Activated CD4-positive, CD25-positive, alpha-beta regulatory T cell treated with anti-CD3 and anti-CD28 coated beads, Interleukin-2, amount 50 U/mL, for 72 hours (primary cell): ENCODE measurements at regions not wholly inside any gene's neighbourhood (a gene's known extent, or its start where the extent isn't known, plus 50 kb on each side); places are given as distances from the start of the nearest gene placed in this dataset.
"Not testable (repeated sequence)": the region's sequence is repeated elsewhere in the genome, so short reads cannot be mapped to it uniquely, and the experiment has no call there.

Source experiments
- DNase-seq: peaks from one replicate; pipeline ENCODE4 v3.0.0; 2021

DNA sequence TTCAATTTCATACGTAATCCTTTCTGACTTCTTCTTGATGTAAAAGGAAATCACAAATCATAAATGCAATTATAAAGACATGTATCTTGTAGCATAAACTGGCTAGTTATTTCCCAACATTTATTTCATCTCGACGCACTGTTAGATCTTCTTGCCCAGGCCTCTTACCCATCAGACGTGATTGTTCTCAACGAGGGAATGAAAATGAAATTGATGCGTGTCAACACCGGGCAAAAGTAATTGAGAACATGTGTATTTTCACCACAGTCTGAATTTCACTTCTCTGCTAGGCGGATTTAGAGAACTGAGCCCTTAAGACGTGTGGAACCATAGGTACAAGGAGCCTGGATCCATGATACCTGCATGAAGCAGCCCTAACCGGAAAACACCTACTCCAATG, 519.7 kb downstream of the KCNT2 start:
- no peak for DNase-seq

- no peak for DNase-seq
Measured at GRCh38 chr1:196078691-196079090, 529.5 kb downstream of the KCNT2 start.

GRCh38 chr1:196075621-196076020, 532.6 kb downstream of the KCNT2 start:
- DNase-seq, result no peak

DNA sequence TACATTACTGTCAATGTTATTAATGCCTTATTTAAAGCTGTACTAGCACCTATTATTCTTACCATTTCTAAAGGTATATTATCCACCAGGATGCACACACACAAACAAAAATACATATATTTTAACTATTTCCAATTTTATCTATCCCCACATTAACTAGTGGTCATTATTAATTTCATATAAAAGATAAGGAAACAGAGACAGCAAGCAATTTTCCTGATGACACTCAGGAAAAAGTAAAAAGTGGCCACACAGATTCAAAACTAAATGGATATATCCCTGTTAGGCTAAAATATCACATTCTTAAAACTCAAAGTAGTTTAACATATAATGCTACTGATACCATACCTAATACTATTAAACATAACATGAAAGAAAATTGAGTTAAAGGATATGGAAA, 534.1 kb downstream of the KCNT2 start:
- DNase-seq, result no peak

DNA sequence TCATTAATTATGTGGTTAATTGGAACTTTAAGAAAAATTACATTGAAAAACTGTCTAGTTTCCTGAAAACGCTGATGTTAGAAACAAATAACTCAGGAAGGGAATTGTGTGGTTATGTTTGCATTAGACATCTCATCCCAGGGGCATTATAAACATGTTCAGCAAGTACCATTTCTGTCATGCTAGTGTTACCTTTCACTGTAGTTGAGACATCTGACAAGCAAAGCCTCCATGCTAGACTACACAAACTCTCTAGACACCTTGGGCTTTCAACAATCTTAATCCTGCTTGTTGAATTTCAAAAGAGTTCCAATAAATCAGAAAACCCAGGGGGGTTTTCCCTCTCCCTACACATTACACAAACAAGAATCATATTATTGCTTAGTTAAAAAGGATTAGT, 536.8 kb downstream of the KCNT2 start:
- no peak for DNase-seq

- no peak for DNase-seq
Measured at GRCh38 chr1:196070940-196071339, 537.3 kb downstream of the KCNT2 start.

GRCh38 chr1:196063952-196064351, 544.3 kb downstream of the KCNT2 start:
- DNase-seq, result no peak

GRCh38 chr1:196063294-196063693, 544.9 kb downstream of the KCNT2 start:
- no peak for DNase-seq

DNA sequence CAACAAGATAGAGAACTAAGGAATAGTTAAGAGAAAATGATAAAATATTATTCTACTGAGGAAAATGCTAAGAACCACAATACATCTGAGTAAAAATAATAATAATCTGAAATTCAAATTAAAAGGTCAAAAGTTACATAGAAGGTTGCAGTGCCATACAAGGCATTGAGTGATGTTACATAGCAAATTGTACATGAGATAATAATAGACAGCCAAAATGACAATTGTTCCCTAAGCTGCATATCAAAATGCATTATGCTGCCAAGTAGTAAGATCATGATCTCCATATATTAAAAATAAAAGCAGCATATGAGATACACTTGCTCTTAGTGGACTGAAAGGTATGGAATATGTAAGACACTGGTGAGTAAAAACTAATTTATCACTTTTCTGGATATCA, 547.7 kb downstream of the KCNT2 start:
- DNase-seq, result no peak

DNA sequence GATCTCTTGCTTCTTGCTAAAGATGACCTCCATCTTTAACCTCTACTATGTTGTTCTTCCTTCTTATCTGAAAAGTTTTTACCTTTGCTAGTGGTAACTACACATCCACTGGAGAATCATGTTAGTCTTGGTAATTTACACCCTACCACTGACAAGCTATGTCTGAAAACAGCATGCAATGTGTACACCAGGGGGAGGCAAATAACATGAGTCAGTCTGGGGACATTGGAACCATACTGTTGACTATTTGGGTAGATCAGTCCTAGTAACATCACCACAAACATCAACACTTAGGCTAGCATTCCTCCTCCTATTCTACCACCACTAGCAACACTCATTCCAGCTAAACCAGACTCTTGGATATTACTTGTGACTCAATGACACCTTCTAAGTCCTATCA, 549.0 kb downstream of the KCNT2 start:
- no peak for DNase-seq

DNA sequence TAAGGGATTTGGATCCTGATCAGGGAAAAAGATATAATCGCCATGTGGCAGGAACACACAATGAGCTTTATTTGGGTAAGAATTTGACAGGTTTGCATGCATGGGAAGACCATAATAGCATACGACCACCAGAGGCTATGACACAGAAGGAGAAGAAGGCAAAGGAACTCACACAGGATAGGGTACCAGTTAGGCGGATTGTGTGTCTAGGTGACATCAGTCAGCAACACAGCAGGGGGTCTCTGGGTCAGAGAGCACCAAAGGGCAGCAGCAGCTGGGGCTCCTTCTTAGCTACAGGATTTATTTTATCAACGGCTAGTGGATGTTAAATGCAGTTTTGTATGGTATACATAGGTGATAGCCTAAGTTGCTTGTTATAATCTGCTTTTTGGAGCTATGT, 551.3 kb downstream of the KCNT2 start:
- no peak for DNase-seq

GRCh38 chr1:196049407-196049806, 558.8 kb downstream of the KCNT2 start:
- no peak for DNase-seq

DNA sequence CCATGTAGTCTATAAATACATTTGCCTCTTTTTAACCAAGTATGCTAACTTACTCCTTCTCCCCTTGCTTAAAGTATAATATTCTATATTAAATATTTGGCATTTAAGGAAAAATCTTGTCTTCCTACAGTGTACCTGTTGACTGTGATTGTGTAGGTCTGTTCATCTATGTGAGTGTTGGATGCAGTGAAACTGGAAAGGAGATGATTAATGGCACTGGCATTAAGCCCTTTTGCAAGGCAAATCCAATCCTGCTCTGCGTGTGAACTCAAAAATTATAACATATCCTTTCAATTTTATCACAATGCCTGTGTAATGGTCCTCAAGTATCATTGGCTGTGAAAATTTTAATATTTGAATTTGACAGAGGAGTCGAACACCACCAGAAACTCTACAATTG, 565.0 kb downstream of the KCNT2 start:
- no peak for DNase-seq

GRCh38 chr1:196034080-196034706, 574.0 kb downstream of the KCNT2 start:
- no peak for DNase-seq

DNA sequence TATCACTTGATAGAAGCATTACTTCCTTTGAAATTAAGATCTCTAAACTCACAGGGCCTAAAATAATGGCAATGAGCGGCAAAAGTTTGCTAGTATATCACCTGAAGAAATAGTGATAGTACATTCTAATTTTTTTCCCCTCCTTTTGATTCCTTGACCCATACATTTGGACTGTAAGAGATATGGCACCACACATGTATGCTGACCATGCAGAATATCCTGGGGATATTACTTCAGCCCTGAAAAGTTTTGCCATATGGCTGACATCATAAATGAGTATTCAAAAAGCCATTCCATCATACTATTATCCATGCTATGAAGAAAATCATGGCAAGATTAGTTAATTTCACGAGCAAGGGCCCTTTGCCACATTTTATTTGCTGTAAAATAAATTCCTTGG, 576.9 kb downstream of the KCNT2 start:
- DNase-seq, result not testable (repeated sequence)

- no peak for DNase-seq
Measured at GRCh38 chr1:196030455-196030854, 577.8 kb downstream of the KCNT2 start.

DNA sequence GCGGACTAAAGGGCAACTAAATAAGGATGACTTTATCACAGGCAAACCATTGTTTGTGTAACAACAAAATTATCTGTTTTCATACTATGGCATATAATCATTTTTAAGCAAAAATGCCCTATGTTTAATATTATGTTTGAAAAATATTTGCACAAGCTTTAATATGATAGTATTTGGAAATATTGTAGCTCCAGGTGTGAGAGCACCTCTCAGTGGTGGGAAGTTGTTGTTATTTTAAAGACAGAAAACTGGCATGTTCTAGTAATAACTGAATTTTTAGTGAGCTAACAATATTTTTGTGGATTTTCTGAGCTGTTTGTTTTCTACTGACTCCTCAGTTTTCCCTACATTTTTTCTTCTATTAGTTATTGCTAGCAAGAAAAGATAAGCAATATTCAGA, 578.8 kb downstream of the KCNT2 start:
- DNase-seq, result no peak

DNA sequence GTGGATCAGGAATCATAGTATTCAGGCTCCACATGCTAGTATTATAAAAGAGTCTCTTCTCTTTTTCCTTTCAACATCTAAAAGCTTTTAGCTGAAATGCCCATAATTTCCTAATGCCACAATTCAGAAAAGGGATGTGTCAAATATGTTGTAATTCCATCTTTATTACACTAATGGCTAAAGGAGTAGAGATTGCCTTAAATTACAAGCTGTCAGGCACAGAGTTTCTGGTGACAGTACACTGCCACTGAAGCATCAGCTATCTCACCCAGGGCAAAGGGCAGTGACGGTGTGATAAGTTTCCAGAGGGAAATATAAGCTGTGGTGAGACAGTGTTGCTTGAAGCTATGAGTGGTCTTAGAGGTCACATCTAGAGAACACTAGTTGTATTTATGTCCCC, 581.1 kb downstream of the KCNT2 start:
- no peak for DNase-seq

GRCh38 chr1:196021174-196021573, 587.1 kb downstream of the KCNT2 start:
- not testable (repeated sequence) for DNase-seq

DNA sequence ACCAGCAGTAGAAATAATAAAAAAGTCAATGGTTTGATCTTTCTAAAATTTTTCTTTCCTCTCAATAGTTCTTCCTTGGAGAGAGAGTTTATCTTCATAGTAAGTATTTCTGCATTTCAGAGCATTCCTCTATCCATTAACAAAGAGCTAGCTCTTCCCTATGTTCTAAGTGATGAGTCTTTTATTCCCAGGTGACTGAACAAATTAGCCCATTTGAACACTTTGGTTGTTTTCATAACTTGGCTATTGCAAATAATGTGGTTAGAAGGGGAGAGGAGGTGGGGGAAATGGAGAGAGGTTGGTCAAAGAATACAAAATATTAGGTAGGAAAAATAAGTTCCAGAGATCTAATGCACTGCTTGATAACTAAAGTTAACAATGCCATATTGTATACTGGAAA, 598.9 kb downstream of the KCNT2 start:
- no peak for DNase-seq

- DNase-seq, result no peak
Measured at GRCh38 chr1:196007763-196008162, 600.5 kb downstream of the KCNT2 start.

DNA sequence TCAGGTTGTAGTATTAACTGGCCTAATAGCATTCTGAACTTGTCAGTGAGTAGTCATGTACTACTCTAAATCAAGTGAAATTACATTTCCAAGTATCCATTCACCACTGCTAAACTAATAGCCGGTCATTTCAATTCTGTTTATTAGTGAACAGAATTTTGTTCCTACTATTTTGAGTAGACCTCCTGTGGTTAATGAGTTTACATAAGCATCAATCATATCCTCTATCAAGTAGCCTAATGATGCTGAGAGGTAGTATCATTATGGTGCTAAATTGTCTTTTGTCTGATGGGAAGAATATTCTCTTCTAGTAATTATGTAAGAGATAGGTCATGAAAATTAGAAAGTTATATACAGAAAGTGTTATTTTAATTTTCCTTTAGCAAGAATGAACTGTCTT, 602.8 kb downstream of the KCNT2 start:
- DNase-seq, result no peak

GRCh38 chr1:196004388-196004787, 603.9 kb downstream of the KCNT2 start:
- not testable (repeated sequence) for DNase-seq

DNA sequence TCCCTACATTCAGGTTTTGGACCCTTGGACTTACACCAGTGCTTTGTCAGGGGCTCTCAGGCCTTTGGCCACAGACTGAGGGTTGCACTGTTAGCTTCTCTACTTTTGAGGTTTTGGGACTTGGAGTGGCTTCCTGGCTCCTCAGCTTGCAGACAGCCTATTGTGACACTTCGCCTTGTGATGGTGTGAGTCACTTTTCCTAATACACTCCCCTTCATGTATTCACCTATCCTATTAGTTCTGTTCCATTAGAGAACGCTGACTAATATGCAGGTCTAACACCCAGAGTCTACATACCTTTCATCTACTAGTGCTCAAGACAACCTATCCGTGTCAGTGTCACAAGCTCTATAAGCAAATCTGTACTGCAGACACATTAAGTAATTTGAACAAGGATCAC, 605.3 kb downstream of the KCNT2 start:
- DNase-seq, result no peak

- DNase-seq, result not testable (repeated sequence)
Measured at GRCh38 chr1:196002296-196002695, 605.9 kb downstream of the KCNT2 start.

GRCh38 chr1:196001188-196001587, 607.1 kb downstream of the KCNT2 start:
- DNase-seq, result no peak
